ENCODE measurements at regions not wholly inside any gene's neighbourhood (a gene's known extent, or its start where the extent isn't known, plus 50 kb on each side); places are given as distances from the start of the nearest gene placed in this dataset.

DNA sequence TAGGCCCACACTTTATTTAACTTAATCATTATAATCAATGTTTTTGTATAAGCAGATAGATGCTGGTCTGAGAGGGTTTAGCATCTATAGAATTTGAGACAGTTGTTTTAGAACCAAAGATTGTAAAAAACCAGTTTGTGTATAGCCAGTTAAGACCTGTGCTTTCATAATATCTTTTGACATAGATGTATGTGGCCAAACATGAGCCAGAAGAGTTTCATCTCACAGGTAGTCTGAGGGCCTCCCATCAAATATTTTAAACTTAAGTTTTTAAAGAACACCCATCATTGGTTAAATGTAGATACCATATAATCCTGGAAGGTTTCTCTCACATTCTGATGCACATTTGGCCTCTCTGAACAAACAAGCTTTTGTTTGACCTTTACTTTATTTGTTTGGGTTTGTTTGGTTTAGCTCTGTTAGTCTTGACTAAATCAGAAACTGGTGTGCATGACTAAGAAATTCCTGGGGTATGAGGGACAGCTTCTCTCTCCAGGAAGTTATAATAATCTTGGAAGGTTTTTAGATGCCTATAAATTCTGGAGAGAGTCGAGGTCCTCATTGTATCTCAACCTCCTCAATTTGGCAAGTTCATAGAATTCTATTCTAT, 58.0 kb upstream of the TMEM200A start:
- ATAC-seq (ENCODE audit: insufficient read depth, low read depth): no peak
- no peak overlapping the region for H3K9ac ChIP-seq (ENCODE audit: low read depth, low read length)
- TF ChIP-seq EZH2 (IDR thresholded peaks at IDR 0.05; ENCODE audit: borderline replicate concordance, low read depth, low read length, severe bottlenecking): no peak
- TF ChIP-seq, protein P1, sequence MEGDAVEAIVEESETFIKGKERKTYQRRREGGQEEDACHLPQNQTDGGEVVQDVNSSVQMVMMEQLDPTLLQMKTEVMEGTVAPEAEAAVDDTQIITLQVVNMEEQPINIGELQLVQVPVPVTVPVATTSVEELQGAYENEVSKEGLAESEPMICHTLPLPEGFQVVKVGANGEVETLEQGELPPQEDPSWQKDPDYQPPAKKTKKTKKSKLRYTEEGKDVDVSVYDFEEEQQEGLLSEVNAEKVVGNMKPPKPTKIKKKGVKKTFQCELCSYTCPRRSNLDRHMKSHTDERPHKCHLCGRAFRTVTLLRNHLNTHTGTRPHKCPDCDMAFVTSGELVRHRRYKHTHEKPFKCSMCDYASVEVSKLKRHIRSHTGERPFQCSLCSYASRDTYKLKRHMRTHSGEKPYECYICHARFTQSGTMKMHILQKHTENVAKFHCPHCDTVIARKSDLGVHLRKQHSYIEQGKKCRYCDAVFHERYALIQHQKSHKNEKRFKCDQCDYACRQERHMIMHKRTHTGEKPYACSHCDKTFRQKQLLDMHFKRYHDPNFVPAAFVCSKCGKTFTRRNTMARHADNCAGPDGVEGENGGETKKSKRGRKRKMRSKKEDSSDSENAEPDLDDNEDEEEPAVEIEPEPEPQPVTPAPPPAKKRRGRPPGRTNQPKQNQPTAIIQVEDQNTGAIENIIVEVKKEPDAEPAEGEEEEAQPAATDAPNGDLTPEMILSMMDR (IDR thresholded peaks at IDR 0.05; ENCODE audit: borderline replicate concordance, extremely low read depth, low read length, poor library complexity, severe bottlenecking): no peak

DNA sequence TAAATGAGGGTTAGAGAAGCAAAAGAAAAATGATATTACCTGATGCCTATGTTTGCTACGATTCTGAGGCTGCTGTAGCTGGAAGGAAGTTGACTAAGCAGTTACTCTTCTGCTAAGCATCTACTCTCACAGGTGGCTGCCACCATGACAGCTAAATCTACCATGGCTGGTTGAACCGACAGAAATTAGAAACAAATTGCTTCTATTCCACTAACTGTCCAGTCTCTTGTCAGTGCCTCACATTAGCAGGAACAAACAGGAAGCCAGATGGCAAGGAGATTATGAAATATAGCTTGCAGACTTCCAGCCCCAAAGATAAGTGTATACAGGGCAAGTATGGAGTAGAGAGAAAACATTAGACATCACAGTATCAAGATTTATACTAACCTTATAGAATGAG, 59.4 kb upstream of the TMEM200A start:
- ATAC-seq (ENCODE audit: insufficient read depth, low read depth) (peak; percentile 56; the same call in 2 of the 3 replicates), DNase-seq (no peak)
- H3K4me3 ChIP-seq (ENCODE audit: low read depth in 1 of 2, low read length in 2 of 2): no peak overlapping the region
- H3K9me3 ChIP-seq (ENCODE audit: insufficient read depth, low read length, severe bottlenecking): no peaks in the 10 kb centered on the region
- no peaks in the 10 kb centered on the region for H3K36me3 ChIP-seq (ENCODE audit: insufficient read depth, low read length)
- TF ChIP-seq, protein P1 (IDR thresholded peaks at IDR 0.05; ENCODE audit: borderline replicate concordance, extremely low read depth, low read length, poor library complexity, severe bottlenecking): no peak
- no peak for TF ChIP-seq EZH2 (IDR thresholded peaks at IDR 0.05; ENCODE audit: borderline replicate concordance, low read depth, low read length, severe bottlenecking)
- no peaks in the 10 kb centered on the region for H3K27me3 ChIP-seq (ENCODE audit: insufficient read depth, low read length, poor library complexity)
- no peaks in the 10 kb centered on the region for H3K79me2 ChIP-seq (ENCODE audit: insufficient read depth, low read length)
- H3K9ac ChIP-seq (ENCODE audit: low read depth, low read length): no peak overlapping the region
- no peak overlapping the region for H3K27ac ChIP-seq (ENCODE audit: low read length)
- no peak overlapping the region for H2AFZ ChIP-seq (ENCODE audit: low read depth, low read length)
- no peak overlapping the region for H3K4me2 ChIP-seq (ENCODE audit: insufficient read depth, low read length)
- H3K4me1 ChIP-seq (ENCODE audit: insufficient read depth, low read length): peaks cover 4% of the 10 kb centered on the region; the same call in 1 of the 2 replicates
- H4K20me1 ChIP-seq (ENCODE audit: insufficient read depth, low read length): no peaks in the 10 kb centered on the region

More for the DNA sequence above, 58.0 kb upstream of the TMEM200A start:
- no peak for DNase-seq
- no peak overlapping the region for H3K27ac ChIP-seq (ENCODE audit: low read length)
- no peak overlapping the region for H2AFZ ChIP-seq (ENCODE audit: low read depth, low read length)
- H3K4me1 ChIP-seq (ENCODE audit: insufficient read depth, low read length): peaks cover 4% of the 10 kb centered on the region; the same call in 1 of the 2 replicates
- no peaks in the 10 kb centered on the region for H3K9me3 ChIP-seq (ENCODE audit: insufficient read depth, low read length, severe bottlenecking)
- H3K36me3 ChIP-seq (ENCODE audit: insufficient read depth, low read length): no peaks in the 10 kb centered on the region
- no peaks in the 10 kb centered on the region for H3K27me3 ChIP-seq (ENCODE audit: insufficient read depth, low read length, poor library complexity)
- no peak overlapping the region for H3K4me3 ChIP-seq (ENCODE audit: low read depth in 1 of 2, low read length in 2 of 2)
- H3K79me2 ChIP-seq (ENCODE audit: insufficient read depth, low read length): no peaks in the 10 kb centered on the region
- H4K20me1 ChIP-seq (ENCODE audit: insufficient read depth, low read length): no peaks in the 10 kb centered on the region
- no peak overlapping the region for H3K4me2 ChIP-seq (ENCODE audit: insufficient read depth, low read length)

DNA sequence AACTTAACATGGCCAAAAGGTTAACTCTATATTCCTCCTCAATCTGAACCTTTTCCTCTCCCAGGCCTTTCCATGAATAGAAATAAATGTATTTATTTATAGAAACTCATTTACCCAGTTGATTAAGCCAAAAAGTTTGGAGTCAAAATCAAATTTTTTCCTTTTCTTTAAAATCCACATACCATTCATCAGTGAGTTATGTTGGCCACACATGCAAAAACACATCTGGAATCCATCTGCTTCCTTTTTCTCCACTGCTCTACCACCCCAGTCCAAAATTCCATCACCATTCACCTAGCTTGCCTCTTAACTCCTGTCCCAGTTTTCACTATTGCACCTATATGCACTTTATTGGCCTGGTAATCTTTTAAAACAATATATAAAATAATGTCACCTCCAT, 62.4 kb upstream of the TMEM200A start:
- Histone ChIP-seq H4K20me1 (ENCODE audit: insufficient read depth, low read length) (no peaks in the 10 kb centered on the region), H3K9ac (ENCODE audit: low read depth, low read length) (no peak overlapping the region), H3K27ac (ENCODE audit: low read length) (no peak overlapping the region), H3K9me3 (ENCODE audit: insufficient read depth, low read length, severe bottlenecking) (no peaks in the 10 kb centered on the region), H3K36me3 (ENCODE audit: insufficient read depth, low read length) (no peaks in the 10 kb centered on the region), H3K4me2 (ENCODE audit: insufficient read depth, low read length) (no peak overlapping the region), H3K27me3 (ENCODE audit: insufficient read depth, low read length, poor library complexity) (no peaks in the 10 kb centered on the region), H3K4me1 (ENCODE audit: insufficient read depth, low read length) (peaks cover 4% of the 10 kb centered on the region; the same call in 1 of the 2 replicates), H3K4me3 (ENCODE audit: low read depth in 1 of 2, low read length in 2 of 2) (no peak overlapping the region), H2AFZ (ENCODE audit: low read depth, low read length) (no peak overlapping the region), H3K79me2 (ENCODE audit: insufficient read depth, low read length) (no peaks in the 10 kb centered on the region)
- ATAC-seq (ENCODE audit: insufficient read depth, low read depth): no peak
- no peak for DNase-seq
- no peak for TF ChIP-seq EZH2 (IDR thresholded peaks at IDR 0.05; ENCODE audit: borderline replicate concordance, low read depth, low read length, severe bottlenecking)
- TF ChIP-seq, protein P1 (IDR thresholded peaks at IDR 0.05; ENCODE audit: borderline replicate concordance, extremely low read depth, low read length, poor library complexity, severe bottlenecking): no peak
